Testis (tissue), 2 donors: ENCODE measurements at regions not wholly inside any gene's neighbourhood (a gene's known extent, or its start where the extent isn't known, plus 50 kb on each side); places are given as distances from the start of the nearest gene placed in this dataset.
"Not testable (repeated sequence)": the region's sequence is repeated elsewhere in the genome, so short reads cannot be mapped to it uniquely, and the experiment has no call there.

Experiments
- DNase-seq: peaks from one replicate; pipeline ENCODE4 v3.0.0-alpha.2; 2019
- H3K27ac ChIP-seq, 2 donors: fragments of 200-600 bp; sonication (generic); one replicate each; pipeline ENCODE4 v1.5.1; 2019
- H3K27me3 ChIP-seq: fragments of 200-600 bp; sonication (generic); one replicate; pipeline ENCODE4 v1.5.1; 2019
- H3K36me3 ChIP-seq: fragments of 200-600 bp; sonication (generic); one replicate; pipeline ENCODE4 v1.5.1; 2017; ENCODE audit warnings: low read depth; ENCODE audit errors: missing control alignments
- H3K4me1 ChIP-seq: fragments of 200-600 bp; sonication (generic); one replicate; pipeline ENCODE4 v1.5.1; 2019
- H3K4me3 ChIP-seq, 2 donors: fragments of 200-600 bp; sonication (generic); one replicate each; pipeline ENCODE4 v1.5.1; 2017 to 2019
- H3K9me3 ChIP-seq: fragments of 200-600 bp; sonication (generic); one replicate; pipeline ENCODE4 v1.5.1; 2017
- POLR2A ChIP-seq: fragments of 450-650 bp; IDR thresholded peaks from one replicate; pipeline ENCODE4 v1.6.1; 2017; ENCODE audit warnings: antibody characterized with exemption, mild to moderate bottlenecking, moderate library complexity
- WGBS, 2 donors: methylation state at CpG; one replicate each; pipeline ENCODE4 v1.1.5; 2018; 5-methylcytosine and 5-hydroxymethylcytosine counted together
- intact Hi-C: fragments of 100-400 bp; cut with DNase I; formaldehyde crosslinking; loops from one replicate; pipeline ENCODE4 v1.15.1; 2023; ENCODE audit warnings: low total_unique reads
- TF ChIP-seq, protein P1 (sequence below), 3 experiments: fragments of 450-650 bp in 2 of 3; fragments of 200-600 bp in 1 of 3; sonication (generic) in 1 of 3; IDR thresholded peaks; one replicate each; pipeline ENCODE4 v1.5.1; 2016 to 2019; ENCODE audit warnings: antibody characterized with exemption in 3 of 3, mild to moderate bottlenecking in 2 of 3, moderate library complexity in 1 of 3

- H3K27me3 ChIP-seq = no peaks in the 10 kb centered on the region
- no peak for DNase-seq
- 83 to 85% methylated on average over 3 of the region's 3 CpGs for WGBS, 2 donors
These were observed 961.4 kb downstream of the EPHA3 start for GRCh38 chr3:90068783-90069182.

DNA sequence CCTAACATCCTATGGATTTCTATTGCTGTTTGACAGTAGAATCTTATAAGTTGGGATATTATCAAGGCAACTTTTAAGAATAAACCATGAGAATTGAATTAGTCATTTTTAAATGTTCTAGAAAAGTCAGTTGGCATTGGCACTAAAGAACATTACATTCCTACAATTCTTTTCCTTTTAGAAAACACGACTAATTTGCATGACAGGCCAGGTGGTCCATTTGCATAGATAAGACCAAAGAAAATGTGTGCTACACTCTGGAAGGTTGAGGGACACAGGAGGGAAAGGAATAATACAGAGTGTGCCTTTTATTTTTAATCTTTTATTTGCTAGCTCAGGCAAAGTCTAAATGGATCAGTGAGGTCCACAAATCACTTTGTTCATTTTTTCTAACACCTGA is 962.3 kb downstream of the EPHA3 start:
- Histone ChIP-seq H3K4me3 (no peak overlapping the region), H3K9me3 (no peaks in the 10 kb centered on the region), H3K36me3 (no peaks in the 10 kb centered on the region), H3K27me3 (no peaks in the 10 kb centered on the region), H3K4me1 (no peaks in the 10 kb centered on the region), H3K27ac (no peak overlapping the region)
- no peak for TF ChIP-seq POLR2A
- TF ChIP-seq, protein P1, sequence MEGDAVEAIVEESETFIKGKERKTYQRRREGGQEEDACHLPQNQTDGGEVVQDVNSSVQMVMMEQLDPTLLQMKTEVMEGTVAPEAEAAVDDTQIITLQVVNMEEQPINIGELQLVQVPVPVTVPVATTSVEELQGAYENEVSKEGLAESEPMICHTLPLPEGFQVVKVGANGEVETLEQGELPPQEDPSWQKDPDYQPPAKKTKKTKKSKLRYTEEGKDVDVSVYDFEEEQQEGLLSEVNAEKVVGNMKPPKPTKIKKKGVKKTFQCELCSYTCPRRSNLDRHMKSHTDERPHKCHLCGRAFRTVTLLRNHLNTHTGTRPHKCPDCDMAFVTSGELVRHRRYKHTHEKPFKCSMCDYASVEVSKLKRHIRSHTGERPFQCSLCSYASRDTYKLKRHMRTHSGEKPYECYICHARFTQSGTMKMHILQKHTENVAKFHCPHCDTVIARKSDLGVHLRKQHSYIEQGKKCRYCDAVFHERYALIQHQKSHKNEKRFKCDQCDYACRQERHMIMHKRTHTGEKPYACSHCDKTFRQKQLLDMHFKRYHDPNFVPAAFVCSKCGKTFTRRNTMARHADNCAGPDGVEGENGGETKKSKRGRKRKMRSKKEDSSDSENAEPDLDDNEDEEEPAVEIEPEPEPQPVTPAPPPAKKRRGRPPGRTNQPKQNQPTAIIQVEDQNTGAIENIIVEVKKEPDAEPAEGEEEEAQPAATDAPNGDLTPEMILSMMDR (IDR thresholded peaks at IDR 0.05) = no peak
- 24 to 42% methylated on average over 1 of the region's 1 CpG for WGBS, 2 donors
- intact Hi-C loops = no loop called here
- no peak for DNase-seq

More at GRCh38 chr3:90068783-90069182, 961.4 kb downstream of the EPHA3 start:
- intact Hi-C loops = no loop called here
- no peaks in the 10 kb centered on the region for H3K36me3 ChIP-seq
- no peak overlapping the region for H3K4me3 ChIP-seq
- no peak overlapping the region for H3K27ac ChIP-seq
- no peaks in the 10 kb centered on the region for H3K4me1 ChIP-seq
- no peaks in the 10 kb centered on the region for H3K9me3 ChIP-seq
- TF ChIP-seq, protein P1 (IDR thresholded peaks at IDR 0.05) = no peak
- TF ChIP-seq POLR2A = no peak

DNA sequence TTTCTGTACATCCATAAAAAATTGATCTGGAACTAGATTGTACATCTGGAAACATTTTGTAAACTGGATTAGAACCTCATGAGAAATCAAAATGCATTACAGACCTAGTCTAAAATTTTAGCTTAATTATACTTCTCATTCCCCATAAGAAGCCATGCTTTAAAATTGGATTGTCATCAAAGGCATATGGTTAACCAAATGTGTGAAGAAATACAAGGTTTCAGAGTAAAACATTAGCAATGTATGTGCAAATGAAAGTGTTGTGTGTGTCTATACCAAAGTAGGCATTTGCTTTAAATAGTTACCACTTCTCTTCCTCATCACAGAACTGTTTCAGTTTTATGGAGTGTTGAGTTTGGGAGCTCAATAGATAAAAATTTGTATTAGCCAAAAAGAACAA is 968.7 kb downstream of the EPHA3 start:
- Histone ChIP-seq H3K27ac (no peak overlapping the region), H3K4me1 (no peaks in the 10 kb centered on the region), H3K27me3 (no peaks in the 10 kb centered on the region), H3K36me3 (no peaks in the 10 kb centered on the region), H3K9me3 (no peaks in the 10 kb centered on the region), H3K4me3 (no peak overlapping the region)
- intact Hi-C loops = no loop called here
- TF ChIP-seq, protein P1 (IDR thresholded peaks at IDR 0.05) = no peak
- no peak for TF ChIP-seq POLR2A
- no peak for DNase-seq

DNA sequence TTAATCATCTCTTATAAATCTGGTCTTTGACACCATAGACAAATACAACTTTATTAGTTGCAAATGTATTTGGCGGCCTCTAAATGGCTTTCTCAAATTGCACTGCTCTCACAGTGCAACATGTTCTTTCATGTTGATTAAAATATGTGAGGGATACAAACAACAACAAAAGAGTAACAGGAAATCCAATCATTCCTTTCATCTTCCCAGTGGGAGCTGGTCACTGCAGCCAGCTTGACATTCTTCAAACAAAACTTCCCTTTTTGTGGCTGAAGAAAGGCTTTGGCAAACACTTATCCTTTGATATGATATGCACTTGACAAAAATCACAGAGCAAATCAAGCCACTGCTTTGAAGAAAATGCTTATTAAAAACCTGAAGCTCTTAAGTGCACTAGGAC is 973.6 kb downstream of the EPHA3 start:
- no peak overlapping the region for H3K4me3 ChIP-seq
- no peaks in the 10 kb centered on the region for H3K4me1 ChIP-seq
- DNase-seq = no peak
- H3K27ac ChIP-seq = no peak overlapping the region
- WGBS, 2 donors = 28 to 31% methylated on average over 1 of the region's 1 CpG
- H3K9me3 ChIP-seq = no peaks in the 10 kb centered on the region
- TF ChIP-seq POLR2A = no peak
- TF ChIP-seq, protein P1 (IDR thresholded peaks at IDR 0.05) = no peak
- intact Hi-C loops = no loop called here
- no peaks in the 10 kb centered on the region for H3K27me3 ChIP-seq
- no peaks in the 10 kb centered on the region for H3K36me3 ChIP-seq

DNA sequence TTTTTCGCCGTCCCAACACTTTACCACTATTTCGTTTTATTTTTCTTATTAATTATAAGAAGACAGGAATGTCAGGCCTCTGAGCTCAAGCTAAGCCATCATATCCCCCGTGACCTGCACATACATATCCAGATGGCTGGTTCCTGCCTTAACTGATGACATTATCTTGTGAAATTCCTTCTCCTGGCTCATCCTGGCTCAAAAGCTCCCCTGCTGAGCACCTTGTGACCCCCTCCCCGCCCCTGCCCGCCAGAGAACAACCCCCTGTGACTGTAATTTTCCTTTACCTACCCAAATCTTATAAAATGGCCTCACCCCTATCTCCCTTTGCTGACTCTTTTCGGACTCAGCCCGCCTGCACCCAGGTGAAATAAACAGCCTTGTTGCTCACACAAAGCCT is 978.9 kb downstream of the EPHA3 start:
- intact Hi-C loops, H3K9me3 ChIP-seq, H3K4me1 ChIP-seq, H3K36me3 ChIP-seq, H3K4me3 ChIP-seq, H3K27me3 ChIP-seq, DNase-seq, H3K27ac ChIP-seq: not testable (repeated sequence)
- 84 to 86% methylated on average over 8 of the region's 8 CpGs for WGBS, 2 donors
